Vagina (tissue), 2 donors: ENCODE measurements at regions not wholly inside any gene's neighbourhood (a gene's known extent, or its start where the extent isn't known, plus 50 kb on each side); places are given as distances from the start of the nearest gene placed in this dataset.

Experiments used
- POLR2AphosphoS5 ChIP-seq, 2 donors: sonication (generic); formaldehyde crosslinking; IDR thresholded peaks; one replicate each; pipeline ENCODE4 v1.9.0; 2017; ENCODE audit warnings: antibody characterized with exemption in 2 of 2, mild to moderate bottlenecking in 2 of 2, low read depth in 1 of 2; ENCODE audit not compliant: insufficient read depth in 1 of 2
- TF ChIP-seq, protein P1 (sequence below), 3 experiments: fragments of 450-650 bp in 2 of 3; fragments of 200-600 bp in 1 of 3; sonication (generic) in 1 of 3; IDR thresholded peaks; one replicate each; pipeline ENCODE4 v1.5.1; 2017 to 2019; ENCODE audit warnings: antibody characterized with exemption in 3 of 3, mild to moderate bottlenecking in 2 of 3, moderate library complexity in 2 of 3

DNA sequence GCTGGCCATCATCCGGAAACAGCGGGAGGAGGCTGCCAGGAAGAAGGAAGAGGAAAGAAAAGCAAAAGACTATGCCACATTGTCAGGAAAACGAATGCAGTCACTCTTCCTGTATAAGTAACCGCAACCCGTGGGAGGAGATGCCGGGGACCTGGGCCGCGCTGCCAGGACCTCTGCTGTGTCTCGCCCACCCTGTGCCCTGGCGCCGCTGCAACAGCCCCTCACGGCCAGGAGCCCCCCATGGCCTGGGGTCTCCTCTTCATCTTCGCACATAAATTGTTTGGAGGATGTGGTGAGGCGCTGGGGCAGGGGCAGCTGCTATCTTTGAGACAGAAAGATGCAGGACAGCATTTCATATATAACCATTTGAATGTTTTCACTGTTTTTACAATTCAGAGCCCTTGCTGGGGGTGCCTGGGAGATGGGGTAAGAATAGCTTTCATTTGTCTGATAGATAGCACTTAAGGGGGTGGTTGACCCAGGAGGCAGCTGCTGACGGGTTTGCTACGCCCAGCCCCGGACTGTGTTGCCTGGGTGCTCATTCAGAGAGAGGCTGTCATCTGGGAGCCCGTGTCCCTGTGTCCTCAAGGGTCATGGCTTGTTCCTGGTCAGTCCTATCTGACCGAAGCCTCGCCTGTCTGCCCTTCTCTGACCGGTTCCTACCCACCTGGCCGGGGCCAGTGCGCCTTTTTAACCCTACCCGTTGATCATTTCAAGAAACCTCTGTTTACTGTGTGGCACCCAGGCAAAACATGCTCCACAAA, 1067.7 kb upstream of the COX7C start:
- no peak for TF ChIP-seq POLR2AphosphoS5 (IDR thresholded peaks at IDR 0.05; ENCODE audit: insufficient read depth in 1 of 2, low read depth in 1 of 2)
- TF ChIP-seq, protein P1, sequence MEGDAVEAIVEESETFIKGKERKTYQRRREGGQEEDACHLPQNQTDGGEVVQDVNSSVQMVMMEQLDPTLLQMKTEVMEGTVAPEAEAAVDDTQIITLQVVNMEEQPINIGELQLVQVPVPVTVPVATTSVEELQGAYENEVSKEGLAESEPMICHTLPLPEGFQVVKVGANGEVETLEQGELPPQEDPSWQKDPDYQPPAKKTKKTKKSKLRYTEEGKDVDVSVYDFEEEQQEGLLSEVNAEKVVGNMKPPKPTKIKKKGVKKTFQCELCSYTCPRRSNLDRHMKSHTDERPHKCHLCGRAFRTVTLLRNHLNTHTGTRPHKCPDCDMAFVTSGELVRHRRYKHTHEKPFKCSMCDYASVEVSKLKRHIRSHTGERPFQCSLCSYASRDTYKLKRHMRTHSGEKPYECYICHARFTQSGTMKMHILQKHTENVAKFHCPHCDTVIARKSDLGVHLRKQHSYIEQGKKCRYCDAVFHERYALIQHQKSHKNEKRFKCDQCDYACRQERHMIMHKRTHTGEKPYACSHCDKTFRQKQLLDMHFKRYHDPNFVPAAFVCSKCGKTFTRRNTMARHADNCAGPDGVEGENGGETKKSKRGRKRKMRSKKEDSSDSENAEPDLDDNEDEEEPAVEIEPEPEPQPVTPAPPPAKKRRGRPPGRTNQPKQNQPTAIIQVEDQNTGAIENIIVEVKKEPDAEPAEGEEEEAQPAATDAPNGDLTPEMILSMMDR (IDR thresholded peaks at IDR 0.05): no peak
